ENCODE measurements at regions not wholly inside any gene's neighbourhood (a gene's known extent, or its start where the extent isn't known, plus 50 kb on each side); places are given as distances from the start of the nearest gene placed in this dataset.

GRCh38 chr7:118055647-118056046, 128.3 kb upstream of the LSM8 start:
- TF ChIP-seq CTCF (IDR thresholded peaks at IDR 0.05; ENCODE audit: insufficient read depth, low read length, poor library complexity, severe bottlenecking) (no peak), EZH2phosphoT487 (conservative IDR thresholded peaks at IDR 0.05; ENCODE audit: low read length) (no peak)
